Endothelial cell of hepatic sinusoid (primary cell): ENCODE measurements at regions not wholly inside any gene's neighbourhood (a gene's known extent, or its start where the extent isn't known, plus 50 kb on each side); places are given as distances from the start of the nearest gene placed in this dataset.

Source experiments
- in situ Hi-C: cut with HindIII; loops from 2 replicates; pipeline ENCODE4 v1.10.0; 2017; ENCODE audit warnings: low sequenced_read_pairs

DNA sequence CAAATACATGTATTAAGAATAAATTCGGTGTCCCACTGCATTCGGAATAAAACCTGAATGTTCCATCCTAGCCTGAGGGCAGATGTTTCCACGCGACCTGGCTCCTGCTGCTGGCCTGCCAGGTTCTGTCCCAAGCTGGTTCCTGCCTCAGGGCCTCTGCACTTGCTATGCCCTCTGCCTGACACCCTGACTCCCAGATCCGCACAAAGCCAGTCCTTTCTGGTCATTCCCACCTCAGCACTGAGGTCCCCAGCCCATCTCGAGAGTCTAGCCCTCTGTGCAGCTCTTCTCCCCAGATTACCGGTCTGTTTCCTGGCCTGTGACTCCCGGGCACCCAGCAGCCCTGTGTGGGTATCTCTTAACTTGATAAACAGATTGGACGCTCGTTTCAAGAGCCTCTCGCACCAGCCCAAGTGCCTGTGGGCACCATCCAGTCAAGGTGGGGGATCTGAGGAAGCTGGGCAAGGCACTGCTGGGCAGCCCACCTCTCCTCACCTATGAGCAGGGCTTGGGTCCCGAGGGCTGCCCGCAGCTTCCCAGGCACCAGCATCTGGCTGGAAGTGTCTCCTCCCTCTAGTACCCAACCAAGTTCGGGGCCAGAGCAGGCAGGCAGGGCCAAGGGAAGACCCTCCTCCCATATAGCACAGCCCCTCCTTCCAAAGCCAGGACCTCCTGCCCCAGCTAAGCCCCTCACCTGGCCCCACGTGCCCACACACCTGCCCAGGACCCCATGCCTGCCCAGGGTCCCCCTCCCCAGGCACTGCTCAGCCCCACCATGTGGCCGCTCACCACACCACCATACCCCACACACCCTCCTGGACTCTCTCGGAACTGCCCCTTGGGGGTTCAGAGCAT is 132.2 kb downstream of the NCOR2 start:
- in situ Hi-C loops = no loop called here

DNA sequence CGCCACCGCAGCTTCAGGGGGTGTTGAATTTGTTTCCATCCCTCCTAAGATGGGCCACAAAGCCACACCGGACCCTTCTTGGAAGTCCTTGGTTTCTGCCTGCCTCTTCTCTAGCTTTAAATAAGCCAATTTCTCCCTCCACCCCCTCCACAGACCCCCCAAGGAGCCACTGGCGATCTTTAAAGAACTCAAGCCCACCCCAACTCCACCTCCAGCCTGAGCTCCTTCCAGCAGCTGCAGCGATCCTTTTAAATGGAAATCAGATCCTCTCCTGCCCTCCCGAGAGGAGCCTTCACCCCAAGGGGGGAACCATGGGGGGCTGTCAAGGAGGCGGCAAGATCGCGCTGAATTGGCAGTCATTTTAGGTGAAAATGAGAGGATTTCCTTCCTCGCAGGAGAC is 133.1 kb downstream of the NCOR2 start:
- in situ Hi-C loops = no loop called here

DNA sequence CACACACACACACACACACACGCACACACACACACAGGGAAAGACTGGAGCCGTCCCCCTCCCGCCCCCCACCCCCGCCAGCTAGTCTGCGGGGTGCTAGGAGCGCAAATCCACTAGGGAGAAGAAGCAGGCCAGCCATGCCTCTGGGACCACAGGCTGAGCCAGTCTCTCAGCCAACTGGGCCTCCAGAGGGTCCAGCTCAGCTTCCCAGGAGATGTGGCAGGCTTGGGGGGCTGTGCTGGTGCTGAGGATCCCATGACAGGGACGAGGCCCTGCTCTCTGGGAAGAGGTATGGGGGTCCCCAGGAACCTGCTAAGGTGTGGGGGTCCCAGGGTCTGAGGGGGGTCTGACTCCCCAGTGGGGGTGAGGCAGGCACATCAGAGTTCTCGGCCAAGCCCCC is 133.5 kb downstream of the NCOR2 start:
- in situ Hi-C loops = no loop called here

DNA sequence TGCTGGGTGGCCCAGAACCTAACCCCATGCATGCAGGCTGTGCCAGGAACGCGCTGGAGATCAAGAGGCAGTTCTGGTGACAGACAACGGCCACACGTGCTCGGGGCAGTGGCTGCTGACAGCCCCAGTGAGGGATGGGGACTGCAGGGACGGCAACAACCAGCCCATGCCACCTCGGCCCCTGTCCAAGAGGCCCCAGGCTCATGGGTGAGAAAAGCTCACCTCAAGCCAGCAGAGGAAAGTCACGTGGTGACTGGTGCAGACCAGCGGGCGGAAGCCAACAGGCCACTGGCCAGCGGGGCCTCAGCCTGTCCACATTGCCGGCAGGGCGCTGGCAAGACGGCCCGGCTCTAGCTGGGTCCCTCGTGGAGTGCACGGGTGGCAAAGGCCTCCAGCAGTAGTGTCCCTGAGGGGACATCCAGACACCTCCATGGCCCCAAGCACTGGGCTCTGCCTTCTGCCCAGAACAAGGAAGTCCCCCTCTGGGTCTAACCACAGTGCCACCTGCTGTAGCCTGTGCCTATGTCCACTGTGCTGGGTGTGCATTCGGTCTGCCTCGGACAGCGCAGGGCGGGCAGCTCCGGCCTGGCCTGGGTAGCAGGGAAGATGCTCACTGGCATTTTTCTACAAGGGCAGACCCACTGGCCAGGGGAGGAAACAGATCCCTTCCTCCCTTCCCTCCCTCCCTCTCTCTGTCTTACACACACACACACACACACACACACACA is 134.1 kb downstream of the NCOR2 start:
- in situ Hi-C loops = no loop called here

DNA sequence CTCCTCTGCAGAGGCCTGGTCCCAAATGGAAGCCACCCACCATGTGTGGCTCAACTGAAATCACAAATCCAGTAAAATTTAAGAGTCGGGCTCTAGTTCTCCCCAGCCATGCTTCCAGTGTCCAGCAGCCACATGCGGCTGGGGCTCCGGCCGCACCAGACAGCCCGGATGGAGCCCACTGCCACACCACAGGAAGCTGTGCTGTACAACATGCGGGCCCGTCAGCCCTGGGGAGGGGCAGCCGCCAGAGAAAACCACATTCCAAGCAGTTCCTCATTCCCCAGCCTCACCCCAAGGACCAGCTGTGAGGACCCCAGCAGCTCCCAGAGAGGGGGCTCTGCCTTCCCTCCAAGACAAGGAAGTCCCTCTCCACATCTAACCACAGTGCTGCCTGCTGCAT is 135.0 kb downstream of the NCOR2 start:
- in situ Hi-C loops = no loop called here

DNA sequence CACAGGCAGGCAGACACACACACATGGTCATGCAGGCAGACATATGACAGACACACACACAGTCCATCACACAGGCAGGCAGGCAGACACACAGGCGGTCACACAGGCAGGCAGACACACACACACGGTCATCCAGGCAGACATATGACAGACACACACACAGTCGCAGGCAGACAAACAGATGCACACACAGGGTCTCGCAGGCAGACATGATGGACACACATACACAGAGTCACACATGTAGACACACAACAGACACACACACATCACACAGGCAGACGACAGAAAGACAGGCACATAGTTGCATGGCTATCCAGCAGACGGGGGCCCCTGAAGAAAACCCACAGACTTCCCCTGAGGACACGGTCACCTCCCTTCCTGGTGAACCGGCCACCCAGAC is 135.4 kb downstream of the NCOR2 start:
- in situ Hi-C loops = no loop called here

DNA sequence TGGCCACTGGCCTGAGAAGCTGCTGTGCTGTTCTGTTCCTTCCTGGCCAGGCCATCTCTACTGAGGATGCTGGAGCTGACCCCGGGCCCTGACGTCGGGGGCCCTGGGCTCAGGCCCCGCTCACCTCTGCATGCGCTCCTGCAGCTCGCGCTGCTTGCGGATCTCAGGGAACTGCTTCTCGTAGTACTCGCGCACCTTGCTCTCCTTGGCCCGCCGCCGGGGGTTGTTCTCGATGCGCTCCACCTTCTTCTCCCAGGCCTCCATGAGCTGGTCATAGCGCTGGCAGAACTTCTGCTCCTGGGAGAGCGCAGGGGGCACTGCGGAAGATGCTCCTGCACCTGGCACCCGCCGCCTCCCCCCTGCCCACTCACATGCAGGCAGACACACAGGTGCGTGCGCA is 135.6 kb downstream of the RFLNA start:
- in situ Hi-C loops = no loop called here

DNA sequence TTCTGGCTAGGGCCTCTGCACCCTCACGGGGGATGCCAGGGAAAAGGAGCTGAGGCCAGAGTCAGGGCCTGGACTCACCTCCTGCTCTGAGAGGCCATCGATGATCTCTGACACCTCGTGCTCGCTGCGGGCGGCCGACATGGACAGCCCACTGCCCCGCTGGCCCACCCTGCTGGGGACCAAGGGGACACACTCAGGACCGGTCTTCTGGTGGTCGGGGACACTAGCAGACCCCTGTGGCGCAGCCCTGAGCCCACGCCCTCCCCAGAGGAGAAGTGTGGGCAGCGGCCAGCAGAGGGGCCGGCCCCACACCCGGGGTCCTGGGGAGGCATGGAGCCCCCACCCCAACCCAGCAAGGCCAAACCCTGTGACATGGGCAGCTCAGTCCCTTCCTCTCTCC is 134.6 kb downstream of the RFLNA start:
- in situ Hi-C loops = no loop called here

DNA sequence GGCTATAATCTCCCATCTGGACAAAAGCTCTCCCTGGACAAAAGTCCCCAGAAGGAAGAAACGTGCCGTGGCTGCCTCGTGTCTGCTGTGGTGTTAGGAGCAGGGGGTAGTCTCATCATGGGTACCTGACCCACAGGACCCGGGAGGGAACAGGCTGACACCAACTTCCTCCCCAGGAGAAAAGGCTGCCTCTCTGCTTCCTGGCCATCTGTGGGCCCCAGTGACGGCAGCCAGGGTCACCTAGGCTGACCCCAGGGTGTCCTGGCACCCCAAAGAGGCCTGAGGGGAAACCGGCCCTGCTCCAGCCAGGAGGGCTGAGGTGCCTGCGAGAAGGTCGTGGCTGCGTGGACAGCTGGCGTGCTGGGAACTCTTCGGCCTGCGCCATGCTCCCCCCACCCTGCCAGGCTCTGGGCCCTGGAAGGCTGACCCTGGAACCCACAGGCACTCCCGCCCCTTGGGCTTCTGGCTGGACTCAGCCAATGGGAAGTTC is 133.9 kb downstream of the RFLNA start:
- in situ Hi-C loops = no loop called here

DNA sequence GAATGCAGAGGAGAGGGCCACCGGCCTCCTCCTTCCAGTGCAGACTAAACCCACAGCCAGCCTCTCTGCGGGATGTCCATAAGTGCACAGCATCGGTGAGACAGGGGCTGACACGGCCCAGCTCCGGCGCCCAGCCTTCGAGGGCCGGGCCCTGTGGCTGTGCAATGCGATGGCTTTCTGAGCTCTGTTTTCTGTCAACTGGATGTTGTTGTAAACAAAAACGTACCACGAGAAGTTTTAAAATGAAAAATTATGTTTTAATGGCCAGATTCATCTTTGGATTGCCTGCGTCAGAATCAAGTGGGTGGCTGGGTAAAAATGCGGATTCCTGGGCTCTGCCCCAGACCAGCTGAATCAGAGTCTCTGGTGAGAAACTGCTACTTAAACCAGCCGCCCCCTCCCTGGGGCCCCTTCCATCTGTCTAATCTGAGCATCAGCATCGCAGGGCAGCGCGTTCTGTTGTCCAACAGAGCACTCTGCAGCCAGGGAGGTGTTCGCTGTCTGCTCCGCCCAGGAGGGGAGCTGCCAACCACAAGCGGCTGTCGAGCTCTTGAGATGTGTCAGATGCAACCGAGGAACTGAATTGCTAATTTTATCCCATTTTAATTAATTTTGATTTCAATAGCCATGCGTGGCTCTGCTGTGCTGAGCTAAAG is 133.4 kb downstream of the RFLNA start:
- in situ Hi-C loops = no loop called here

DNA sequence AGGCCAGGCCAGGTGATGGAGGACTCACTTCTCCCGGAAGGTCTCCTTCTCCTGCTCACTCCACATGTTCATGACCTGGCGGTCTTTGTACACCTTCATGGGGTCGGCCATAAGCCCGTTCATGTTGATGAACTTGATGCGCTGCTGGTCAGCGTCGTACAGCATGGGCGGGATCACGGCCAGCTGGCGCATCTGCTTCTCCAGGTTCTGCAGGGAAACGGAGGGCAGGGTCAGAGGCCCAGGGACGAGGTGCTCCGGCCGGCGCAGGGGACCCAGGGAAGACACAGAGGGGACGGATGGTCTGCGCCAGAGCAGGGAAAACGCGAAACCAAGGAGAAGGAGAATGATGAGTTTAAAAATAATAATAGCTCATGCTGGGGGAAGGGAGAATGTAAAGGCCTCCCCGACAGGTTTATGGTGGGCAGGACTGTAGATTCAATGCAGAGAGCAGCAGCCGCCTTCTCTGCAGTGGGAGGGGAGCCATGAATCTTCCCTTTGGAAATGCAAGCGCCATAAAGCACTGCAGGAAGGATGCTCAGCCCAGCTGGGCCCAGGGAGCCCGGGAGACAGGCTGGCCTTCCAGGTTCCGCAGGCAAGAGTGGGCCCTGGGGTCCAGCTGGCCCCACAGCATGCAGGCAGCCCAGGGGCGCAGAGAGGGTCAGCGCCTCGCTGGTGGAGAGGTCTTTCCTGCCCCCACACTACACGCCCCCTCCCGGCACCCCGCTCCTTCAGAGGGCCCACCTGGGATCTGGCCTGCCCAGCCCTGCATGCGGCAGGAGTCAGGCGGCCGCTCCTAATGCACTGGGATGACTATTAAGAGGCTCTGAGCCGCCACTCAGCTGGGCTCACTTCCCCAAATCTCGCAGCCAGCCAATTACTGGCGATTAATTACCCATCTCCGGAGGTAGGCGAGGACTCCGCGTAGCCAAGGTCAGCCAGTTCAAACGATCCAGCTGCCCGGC is 132.0 kb downstream of the RFLNA start:
- in situ Hi-C loops = no loop called here

DNA sequence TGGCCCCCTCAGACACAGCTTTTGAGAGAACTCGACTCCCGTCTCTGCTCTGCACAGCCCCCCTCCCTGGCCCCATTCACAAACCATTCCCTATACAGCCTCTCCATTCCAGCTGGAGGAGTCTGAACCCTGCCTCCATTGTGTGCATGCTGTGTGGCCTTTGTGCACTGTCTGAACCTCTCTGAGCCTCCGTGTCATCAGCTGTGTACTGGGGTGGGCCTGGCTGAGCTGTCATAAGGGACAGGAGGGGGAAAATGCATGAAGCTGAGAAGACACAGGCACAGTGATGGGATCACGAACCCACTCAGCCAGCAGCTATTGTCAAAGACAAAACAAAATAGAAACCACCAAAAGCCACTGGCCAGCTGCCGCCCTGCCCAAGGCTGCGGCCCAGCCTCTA is 130.8 kb downstream of the RFLNA start:
- in situ Hi-C loops = no loop called here

DNA sequence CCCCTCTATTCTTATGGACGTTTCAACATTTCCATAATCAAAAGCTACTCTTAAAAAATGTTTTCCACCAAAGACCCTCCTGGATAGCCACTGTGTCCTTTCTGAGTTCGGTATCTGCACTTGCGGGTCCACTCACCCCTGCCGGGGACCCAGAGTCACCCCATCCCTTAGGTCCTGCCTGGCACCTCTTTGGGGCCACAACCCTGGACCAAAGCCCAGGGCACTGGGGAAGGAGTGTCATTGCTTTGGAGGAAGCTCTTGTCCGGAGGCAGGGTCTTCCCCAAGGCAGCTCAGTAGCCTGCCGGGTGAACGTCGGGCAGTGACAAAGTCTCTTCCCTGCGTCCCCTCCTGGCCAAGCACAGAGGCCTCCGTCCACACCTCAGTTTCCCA is 129.6 kb downstream of the RFLNA start:
- in situ Hi-C loops = no loop called here

DNA sequence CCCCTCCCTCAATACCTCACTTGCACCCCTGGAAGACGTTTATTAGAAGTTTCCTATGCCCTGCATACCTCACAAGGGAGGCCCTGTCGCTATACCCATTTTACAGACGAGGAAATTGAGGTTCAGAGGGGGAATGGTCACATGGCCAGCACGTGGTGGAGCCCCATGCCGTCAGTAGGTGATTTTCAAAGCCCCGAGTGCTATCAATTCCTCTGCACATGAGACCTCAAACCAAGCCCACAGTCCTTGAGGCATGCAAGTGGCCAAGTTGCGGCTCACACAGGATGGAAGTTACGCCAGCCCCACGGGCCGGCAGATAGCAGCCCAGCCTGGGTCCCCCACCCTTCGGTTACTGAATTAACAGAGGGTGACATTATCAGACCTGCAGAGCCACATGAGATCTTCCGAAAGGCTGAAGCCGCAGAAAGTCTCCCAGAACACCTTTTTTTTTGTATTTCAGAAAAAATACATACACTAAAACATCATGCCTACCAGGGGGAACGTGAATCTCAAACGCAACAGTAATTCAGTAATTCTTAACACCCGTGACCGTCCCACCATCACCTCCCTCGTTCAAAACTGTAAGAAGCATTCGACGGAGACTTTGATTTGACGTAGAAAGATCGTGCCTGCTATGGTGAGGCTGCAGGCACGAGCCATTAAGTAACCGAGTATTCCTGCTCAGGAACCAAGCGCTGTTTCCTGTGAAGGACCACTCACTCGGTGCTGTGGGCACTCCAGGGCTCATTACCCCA is 129.0 kb downstream of the RFLNA start:
- in situ Hi-C loops = no loop called here

DNA sequence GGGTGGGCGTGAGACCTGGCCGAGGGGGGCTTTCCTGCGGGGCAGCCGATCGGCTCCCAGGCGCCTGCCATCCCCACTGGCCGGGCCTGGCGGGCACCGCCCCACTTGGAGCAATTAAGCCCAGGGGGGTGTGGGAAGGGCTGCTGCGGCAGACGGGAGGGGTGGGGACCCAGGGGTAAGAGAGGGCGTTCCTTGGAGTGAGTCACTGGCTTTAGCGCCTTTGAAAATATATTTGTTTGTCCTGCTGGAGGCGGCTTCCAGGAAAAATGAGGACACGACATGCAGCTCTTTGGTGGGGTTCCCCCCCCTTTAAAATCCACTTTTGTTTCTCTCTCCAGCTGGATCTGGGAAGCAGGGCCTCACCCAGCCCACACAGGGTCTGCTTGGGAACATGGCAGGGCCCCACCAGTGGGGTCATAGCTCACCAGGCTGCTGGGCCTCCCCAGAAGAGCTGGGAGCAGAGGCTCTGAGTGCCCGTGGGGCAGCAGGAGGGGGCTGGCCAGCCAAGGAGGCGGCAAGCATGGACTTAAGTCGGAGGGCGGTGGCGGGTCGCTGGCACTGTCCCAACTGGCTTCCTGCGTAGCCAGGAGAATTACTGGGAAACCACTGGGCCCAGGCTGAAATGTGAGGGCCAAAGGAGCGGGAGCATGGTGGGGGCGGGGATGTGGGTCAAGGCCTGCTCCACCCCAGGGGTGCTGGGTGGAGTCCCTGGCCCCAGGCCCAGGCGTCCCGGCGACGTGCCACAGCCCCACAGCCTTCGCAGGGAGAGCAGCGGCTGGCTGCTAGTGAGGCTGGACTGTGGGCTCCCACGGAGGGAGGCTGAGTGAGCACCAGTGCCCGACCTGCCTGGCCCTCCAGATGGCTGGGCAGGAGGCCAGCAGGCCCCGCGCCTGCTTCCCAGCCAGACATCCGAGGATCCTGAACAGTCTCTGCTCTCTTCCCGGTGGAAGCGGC is 128.0 kb downstream of the RFLNA start:
- in situ Hi-C loops = no loop called here

DNA sequence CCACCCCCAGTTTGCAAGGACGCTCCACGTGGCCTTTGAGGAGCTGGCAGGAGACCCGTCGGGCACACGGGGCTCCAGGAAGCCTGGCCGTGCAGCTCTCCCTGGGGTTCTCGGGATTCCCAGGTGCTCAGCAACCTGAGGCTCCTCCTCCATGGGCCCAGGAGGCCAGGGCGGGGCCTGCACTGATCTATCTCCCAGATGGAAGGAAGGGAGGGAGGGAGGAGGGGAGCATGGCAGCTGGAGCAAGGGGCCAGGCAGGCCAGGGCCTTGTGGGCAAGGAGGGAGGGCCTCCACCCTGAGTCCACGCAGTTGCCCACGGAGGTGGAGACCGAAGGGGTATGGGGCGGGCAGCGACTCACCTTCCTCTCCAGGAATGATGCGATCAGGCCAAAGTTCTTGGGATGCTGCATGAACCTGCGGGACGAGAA is 127.3 kb downstream of the RFLNA start:
- in situ Hi-C loops = no loop called here

DNA sequence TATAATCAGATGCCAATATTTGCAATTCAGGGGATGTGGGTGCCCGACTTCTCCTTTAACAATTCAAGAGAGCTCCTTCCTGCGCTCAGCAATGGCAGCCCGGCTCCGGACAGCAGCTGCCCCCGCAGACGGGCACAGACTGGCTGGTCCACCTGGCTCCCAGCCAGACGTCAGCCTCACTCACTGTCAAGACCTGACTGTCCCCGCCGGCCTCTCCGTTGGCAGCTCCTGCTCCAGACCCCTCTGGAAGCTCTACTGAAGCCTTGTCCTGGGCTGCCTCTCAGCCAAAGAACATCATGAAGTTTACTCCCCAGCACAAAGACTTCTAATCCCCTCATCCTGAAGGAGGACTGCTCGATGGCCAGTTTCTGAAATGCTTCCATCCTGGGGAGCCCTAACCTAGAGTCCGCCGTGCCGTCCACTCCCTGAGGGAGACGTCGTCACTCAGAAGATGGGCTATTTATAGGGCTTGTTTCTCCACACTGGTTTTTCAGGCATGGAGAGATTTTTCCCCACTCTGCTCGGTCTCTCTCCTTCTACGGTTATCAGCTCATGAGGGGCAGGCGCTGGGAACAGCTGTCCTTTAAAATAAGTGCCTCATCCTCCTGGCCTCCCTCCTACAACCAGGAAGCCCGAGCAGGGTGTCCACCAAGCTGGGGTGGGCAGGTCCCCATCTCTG is 126.2 kb downstream of the RFLNA start:
- in situ Hi-C loops = no loop called here
